GM19023 (cell line): ENCODE measurements at regions not wholly inside any gene's neighbourhood (a gene's known extent, or its start where the extent isn't known, plus 50 kb on each side); places are given as distances from the start of the nearest gene placed in this dataset.
"Not testable (repeated sequence)": the region's sequence is repeated elsewhere in the genome, so short reads cannot be mapped to it uniquely, and the experiment has no call there.

ENCODE experiments used
- ATAC-seq: cut with Tn5 transposase; IDR thresholded peaks from one replicate; pipeline ENCODE4 v1.9.1; 2021; ENCODE audit warnings: mild to moderate bottlenecking, moderate library complexity; ENCODE audit not compliant: unreplicated experiment

DNA sequence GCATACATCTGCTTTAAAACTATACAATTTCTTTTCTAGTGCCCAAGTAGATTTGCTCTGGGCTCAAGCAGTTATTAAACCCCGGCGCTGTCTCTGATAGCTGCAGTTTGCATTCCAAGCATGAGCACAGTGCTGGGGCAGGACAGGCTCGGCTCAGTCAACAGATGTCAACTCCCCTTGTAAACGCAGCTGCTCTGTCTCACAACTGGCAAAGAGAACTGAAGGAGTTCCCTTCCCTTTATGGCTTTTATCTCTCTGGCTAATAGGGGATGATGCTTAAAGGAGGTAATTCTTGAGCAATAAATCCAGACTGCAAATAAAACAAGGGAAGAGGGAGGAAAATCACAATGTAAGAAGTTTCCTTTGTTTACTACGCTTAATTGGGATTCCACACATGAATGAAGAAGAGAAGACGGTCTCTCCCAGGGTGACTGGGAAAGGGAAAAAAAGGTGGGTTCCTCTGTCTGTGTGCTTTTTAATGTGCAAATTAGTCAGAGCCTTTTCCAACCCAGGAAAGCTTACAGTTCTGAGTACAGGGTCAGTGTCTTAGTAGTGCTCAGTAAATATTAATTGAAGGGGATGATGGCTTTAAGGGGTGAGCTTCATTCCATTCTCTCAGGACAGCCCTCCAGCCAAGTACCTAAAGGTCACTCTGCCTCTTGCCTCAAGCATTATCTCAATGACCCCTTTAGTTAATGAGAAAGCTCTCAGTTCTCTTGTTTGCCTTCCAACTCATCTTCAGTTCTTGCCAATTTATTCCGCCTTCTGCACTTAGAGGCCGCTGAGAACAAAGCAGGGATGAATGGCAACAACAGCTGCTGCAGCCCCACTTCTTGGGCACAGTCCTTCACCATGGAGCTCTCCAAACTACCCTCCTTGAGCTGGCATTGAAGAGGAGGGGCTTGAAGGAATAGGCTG lies 155.7 kb upstream of the JADE1 start:
- ATAC-seq, result no peak

DNA sequence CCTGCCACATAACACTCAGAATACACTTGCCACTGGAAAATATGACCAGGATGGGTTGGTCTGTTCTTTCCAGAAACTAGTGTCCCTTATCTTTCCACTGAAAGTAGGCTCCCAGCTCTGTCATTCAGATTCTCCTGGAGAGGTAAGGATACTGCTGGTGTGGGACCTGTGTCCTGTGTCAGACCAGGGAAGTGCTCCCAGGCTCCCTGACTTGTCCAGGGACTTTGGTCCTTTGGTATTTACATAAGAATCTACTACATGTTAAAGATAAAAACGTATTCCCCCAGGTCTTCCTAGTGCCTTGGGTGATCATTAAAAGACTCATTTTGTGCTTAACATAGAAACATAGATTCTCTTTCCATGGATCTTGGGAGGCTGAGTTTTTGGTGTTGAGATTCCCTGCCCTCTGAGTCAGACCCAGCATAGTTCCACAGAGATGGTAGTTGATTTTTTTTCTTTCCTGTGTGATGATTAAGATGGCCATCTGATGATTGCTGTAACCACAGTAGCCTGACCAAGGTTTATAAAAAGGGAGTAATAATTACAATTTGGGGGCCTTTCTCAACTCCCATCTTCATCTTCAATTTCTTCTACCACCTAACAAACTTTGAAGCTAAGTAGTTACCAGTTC lies 159.8 kb upstream of the JADE1 start:
- ATAC-seq, result no peak

DNA sequence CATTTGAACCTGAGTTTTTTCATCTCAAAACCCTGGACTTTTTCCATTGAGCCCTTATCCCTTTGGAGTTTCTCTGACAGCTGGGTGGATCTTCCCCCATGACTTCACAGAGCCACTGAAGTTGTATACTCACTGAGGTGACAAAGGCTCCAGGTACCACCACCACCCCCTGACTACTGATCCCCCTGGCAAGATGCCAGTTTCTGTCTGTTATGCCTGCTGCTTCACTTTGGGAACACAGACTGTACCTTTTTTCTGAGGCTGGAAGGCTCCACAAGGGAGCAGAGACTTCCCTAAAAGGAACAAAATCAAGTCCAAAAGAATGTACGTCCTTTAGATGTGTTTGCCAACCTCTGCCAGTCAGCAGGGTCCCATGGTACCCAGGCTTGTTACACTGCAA lies 160.3 kb upstream of the JADE1 start:
- no peak for ATAC-seq

DNA sequence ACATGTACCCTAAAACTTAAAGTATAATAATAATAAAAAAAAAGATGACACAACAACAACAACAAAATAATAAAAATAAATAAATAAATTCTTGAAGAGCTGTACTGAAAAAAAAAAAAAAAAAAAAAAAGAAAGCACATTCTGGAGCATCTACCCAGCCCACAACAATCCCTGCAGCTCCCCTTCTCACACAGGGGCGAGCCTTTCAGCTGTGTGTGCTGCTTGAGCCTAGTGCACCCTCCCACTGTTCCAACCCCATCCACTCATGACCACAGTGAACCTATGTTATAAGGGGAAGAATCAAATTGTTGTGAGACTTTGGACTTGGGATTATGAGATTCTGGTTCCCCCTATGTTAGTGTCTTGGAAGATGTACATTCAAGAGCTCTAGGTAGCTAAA lies 161.5 kb upstream of the JADE1 start:
- no peak for ATAC-seq

DNA sequence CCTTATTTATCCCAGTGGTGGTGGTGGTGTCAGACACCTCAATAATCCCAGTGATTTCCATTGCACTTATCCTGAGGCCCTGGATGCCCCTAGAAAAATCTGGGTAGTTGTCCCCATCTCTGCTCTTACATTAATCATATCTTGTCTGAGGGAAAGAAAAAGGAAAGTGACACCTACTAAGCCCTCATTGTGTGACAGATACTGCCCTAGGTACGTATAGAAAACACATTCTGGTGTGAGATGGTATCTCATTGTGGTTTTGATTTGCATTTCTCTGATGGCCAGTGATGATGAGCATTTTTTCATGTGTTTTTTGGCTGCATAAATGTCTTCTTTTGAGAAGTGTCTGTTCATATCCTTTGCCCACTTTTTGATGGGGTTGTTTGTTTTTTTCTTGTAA lies 162.6 kb upstream of the JADE1 start:
- not testable (repeated sequence) for ATAC-seq

DNA sequence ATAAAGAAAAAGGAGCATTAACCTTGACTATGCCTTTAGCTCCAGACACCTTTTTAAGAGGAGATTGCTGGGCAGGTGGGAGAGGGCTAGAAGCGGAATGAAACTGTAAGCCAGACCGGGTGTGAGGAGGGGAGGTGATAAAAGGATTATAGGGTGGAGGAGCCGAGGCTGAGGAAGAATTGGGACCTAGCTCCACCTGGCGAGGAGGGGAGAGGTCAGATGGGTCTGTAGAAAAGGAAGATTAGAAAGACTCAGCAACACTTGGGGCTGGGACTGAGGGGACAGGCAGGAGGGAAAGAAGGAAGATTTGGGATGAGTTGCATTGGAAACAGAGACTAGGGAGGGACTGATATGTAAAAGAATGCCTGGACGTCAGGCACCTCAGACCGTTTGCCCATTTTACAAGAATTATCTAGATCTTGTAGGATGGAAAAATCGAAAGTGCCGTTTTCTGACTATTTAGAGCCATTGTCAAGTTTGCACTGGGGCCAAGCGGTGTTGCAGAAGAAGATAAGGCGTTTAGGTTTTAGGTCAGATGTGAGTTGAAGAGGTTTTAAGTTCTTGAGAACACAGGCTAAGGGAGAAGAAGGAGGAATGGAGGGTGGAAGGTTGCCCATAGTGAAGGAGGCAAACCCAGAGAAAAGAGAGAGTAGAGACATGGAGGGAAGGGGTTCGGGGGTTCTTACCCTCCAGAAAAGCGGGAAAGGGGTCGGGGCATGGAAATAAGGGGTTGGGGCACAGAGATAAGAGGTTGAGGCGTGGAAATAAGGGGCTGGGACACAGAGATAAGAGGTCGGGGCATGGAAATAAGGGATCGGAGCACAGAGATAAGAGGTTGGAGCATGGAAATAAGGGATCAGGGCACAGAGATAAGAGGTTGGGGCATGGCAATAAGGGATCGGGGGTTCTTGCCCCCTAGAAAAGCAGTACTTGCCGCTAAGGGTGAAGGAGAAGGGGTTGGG lies 164.5 kb upstream of the JADE1 start:
- ATAC-seq, result not testable (repeated sequence)

DNA sequence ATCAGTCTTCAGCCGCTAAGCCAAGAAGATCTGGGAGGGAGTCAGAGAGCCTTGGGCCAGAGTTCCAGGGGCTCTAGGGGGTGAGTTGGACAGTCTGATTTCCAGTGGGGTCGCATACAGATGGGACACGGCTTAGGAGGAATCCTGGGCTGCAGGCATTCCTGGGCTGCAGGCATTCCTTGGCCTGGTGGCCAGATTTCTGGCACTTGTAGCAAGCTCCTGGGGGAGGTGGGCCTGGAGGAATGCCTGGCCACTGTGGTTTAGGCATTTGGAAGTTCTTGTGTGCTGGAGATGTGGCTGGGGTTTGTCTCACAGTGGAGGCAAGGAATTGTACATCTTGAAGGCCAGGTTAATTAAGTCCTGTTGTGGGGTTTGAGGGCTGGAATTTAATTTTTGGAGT lies 165.4 kb upstream of the JADE1 start:
- not testable (repeated sequence) for ATAC-seq

DNA sequence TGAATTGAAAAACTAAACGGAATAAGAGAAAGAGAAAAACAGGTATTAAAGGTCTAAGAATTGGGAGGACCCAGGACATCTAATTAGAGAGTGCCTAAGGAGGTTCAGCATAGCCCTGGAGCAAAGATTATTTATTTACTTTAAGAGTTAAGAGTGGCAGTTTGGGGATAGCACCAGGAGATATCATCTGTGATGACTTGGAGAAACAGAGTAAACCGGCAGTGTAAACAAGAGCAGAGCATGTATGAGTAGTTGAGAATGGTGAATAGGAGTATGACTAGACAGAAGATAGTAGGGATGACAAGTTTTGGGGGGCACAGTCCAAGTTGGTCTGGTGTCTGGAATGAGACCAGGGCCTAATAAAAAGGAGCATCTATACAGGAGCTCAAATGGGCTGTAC lies 167.9 kb upstream of the JADE1 start:
- ATAC-seq, result not testable (repeated sequence)

DNA sequence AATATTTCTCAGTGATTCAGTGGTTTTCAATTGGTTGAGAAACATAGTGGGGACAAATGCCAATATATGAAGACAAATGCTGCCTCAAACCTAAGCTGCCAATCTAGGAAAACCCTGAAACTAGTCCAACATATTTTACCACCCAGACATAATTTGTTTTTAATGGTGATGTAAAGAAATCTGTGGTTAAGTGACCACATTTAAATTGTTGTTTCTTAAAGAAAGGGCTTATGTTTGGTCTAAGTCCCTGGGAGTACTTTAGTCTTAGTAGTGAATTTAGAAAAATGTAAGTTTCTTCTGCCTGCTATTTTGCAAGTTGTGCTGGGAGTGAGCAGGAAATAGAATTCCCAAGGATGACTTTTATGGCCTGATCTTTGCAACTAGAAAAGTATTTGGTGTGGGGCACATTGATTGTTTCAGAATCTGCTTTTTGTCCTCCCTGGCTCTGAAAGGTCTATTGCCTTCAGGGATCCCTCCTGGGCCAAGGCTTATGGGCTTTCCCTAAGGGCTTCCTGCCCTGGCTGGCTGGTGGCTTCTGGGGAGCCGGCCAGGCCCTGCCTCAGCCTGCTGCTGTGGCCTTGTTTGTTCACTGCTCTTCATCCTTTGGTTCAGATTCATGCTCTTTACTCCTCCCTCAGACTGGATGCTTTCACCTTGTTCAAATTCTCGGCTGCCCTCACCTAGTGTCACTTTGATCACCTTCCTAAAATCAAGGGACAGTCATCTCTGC lies 169.8 kb upstream of the JADE1 start:
- no peak for ATAC-seq

DNA sequence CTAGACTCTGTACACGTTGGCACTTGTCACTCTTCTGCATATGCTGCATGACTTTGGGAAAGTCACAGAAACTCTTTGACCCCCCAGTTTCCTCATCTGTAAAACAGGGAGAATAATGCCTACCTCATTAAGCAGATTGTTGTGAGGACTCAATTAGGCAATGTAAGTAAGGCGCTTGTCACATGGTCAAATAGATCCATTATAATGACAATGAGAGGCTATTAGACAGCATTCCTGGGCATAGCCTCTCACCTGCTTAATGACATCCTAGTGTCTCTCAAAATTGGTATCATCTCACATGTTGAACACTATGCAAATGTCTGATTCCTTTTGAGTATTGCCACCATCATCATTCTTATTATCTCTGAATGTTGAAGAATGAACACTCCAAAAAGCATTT lies 172.6 kb upstream of the JADE1 start:
- ATAC-seq, result no peak

DNA sequence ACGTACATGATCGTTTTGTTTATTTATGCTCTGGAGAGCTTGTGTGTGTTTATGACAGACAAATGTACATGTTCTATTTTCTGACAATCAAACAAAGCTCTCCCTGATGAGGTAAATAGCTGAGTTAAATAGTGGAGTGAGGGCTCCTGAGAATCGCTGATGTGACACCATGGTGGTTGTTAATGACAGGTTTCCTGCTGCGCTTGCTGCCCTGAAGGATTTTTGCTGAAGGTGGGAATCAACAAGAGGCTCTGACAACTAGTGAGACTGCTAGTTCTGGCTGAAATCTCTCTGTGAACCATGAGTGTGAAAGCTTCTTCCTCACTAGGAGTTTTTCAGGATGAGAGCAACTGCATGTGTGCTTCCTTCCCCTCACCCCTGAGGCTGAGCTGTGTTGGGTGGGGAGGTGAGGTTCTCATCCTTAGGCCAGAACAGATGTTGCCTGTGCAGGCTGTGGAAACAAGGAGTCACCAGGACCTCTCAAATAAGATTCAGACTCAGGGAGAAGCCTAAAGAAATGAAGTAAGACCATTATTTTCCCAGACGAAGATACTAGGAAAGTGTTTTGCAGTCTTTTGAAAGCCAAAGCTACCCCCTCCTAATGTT lies 173.4 kb upstream of the JADE1 start:
- no peak for ATAC-seq

DNA sequence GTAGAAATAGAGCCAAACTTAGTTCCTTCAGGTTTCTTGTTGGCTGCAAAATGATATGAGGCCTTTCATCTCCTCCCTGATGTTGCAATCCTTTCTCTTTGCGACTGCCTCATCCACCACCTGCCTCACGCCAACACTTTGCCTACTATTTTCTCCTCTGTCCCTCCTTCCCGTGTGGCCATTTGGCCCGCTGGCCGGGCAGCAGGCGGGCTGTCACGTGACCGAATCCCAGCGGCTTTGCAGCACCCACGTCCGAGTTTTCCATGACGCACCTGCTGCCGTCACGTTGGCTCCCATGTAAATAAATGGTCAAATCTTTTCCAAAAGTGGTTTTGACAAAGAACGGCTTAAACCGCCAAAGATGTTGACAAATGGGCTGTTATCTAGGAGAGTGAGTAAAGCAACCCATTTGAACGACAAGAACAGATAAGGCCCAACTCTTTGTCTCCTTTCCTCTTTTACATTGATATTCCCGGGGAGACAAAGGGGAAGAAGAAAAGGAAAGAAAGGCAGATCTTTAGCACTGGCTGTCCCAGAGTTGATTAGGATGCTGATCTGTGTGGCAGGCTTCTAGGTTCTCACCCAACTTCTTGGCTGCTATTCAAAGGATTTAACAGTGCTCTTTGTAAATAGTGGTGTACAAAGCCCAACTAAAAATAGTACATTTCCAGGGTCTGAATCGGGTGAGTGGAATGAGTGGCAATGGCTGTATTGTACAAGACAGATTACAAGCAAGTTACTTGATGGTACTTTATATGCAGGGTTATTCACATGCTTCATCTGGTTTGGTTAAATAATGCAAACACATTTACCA lies 174.2 kb upstream of the JADE1 start:
- no peak for ATAC-seq

DNA sequence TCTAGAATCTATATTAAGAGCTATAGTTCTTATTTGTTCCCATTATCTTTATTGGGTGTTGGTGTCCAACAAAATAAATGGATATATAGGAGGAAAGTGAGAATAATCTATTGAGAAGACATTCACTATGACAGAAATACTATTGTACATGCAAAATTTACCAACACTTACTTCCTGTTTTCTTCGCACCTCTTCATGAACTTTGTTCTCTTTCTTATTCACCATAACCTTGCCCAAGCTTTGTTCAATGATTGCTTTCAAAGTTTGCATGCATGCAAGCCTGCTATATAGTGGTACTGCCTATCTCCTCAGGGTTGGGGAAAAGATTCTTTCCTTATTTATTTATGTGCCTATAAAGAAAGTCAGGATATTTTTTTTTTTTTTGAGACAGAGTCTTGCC lies 176.4 kb upstream of the JADE1 start:
- no peak for ATAC-seq

DNA sequence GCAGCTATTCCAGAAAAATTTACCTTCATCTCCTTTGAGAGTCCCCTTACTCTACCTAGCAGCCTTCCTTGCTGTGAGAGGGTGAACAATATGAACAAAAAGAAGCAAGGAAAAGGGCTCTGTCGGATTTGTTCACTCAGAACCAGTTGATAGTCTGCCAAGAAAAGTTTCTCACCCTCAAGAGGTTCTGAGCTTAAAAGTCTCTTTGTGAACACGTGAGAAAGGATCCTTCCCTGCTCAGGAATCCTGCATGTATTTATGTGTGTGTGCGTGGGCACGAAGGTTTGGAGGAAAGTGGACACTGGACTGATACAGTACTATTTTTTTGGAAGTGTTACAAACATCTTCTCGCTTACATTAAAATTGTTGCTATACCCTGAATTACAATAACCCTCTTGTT lies 178.6 kb upstream of the JADE1 start:
- ATAC-seq, result no peak

DNA sequence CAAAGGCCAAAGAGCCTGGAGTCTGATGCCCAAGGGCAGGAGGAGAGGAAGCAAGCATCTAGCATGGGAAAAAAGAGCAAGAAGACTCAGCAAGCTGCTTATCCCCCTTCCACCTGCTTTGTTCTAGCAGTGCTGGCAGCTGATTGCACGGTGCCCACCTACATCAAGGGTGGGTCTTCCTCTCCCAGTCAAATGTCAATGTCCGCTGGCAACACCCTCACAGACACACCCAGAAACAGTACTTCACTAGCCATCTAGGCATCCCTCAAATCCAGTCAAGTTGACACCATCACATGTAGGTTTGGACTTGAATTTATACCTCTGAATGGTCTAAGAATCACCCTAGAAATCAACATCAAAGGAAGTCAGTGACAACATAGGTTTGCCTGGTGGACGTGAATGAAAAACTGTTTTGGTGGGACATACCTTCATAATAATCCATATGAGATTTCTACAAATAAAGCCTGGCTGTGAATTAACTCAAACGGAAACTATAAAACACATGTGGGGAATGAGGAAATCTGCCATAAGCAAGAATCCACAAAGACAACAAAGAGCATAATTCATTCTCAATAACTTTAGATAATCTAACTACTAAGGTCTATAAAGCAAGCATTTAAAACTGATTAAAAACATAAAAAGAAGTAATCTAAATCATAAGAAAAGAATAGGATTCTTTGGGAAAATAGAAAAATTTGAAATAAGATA lies 185.8 kb upstream of the JADE1 start:
- ATAC-seq, result no peak

DNA sequence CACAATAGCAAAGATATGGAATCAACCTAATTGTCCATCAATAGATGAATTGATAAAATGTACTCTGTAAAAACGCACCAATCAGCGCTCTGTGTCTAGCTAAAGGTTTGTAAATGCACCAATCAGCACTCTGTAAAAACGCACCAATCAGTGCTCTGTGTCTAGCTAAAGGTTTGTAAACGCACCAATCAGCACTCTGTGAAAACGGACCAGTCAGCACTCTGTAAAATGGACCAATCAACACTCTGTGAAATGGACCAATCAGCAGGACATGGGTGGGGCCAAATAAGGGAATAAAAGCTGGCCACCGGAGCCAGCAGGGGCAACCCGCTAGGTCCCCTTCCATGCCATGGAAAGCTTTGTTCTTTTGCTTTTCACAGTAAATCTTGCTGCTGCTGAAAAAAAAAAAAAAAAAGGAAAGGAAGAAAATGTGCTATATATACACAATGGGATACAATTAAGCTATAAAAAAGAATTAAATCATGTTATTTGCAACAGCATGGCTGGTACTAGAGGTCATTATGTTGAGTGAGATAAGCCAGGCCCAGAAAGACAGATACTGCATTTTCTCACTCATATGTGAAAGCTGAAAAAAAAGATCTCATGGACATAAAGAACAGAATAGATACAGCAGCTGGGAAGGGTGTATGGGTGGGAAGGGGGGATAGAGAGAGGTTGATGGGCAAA lies 189.1 kb upstream of the JADE1 start:
- ATAC-seq, result not testable (repeated sequence)

DNA sequence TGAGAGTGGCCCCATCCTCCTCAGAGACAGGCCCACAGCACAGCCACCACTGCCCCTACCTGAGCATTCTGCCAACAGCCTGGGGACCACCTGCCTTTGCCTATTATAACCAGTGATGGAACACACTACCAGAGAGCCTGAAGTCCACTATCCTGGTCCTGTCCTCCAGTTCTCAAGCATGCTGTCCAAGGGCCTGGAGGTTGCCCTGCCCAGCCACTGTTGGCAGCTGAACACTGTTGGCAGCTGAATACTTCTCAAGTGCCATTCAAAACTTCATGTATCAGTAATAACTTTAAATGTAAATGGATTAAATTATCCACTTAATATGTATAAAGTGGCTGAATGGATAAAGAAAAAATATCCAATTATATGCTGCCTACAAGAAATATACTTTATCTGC lies 194.3 kb upstream of the JADE1 start:
- ATAC-seq, result no peak

DNA sequence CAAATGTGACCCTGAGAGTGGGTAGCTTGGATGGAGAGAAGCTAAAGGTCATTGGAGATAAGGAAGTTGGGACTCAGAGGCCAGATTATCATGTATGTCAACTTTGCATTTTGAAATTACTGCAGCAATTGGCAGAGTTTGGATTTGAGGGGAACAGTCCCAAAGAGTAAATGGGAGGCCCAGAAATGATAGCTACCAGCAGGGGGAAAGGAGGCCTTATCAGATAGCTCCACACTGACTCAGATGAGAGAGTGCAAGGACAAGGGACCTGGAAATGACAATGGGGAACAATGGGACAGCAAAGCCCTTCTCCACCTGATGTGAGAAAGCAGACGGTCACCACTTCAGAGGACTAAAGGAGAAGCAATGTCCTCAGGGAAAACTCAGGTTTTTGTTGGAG lies 201.5 kb upstream of the JADE1 start:
- ATAC-seq, result no peak
